ENCODE measurements at regions not wholly inside any gene's neighbourhood (a gene's known extent, or its start where the extent isn't known, plus 50 kb on each side); places are given as distances from the start of the nearest gene placed in this dataset.

- TF ChIP-seq ZNF274 (IDR thresholded peaks at IDR 0.05; ENCODE audit: low read depth, low read length) (no peak), YY1 (IDR thresholded peaks at IDR 0.05; ENCODE audit: insufficient read depth, insufficient read length) (no peak), SUZ12 (IDR thresholded peaks at IDR 0.05; ENCODE audit: extremely low read depth, insufficient read depth, insufficient read length) (no peak)
These were observed 1124.9 kb downstream of the DIAPH3 start for GRCh38 chr13:59038824-59039223.

Measured in NT2/D1 (cell line).